ENCODE measurements at regions not wholly inside any gene's neighbourhood (a gene's known extent, or its start where the extent isn't known, plus 50 kb on each side); places are given as distances from the start of the nearest gene placed in this dataset.

DNA sequence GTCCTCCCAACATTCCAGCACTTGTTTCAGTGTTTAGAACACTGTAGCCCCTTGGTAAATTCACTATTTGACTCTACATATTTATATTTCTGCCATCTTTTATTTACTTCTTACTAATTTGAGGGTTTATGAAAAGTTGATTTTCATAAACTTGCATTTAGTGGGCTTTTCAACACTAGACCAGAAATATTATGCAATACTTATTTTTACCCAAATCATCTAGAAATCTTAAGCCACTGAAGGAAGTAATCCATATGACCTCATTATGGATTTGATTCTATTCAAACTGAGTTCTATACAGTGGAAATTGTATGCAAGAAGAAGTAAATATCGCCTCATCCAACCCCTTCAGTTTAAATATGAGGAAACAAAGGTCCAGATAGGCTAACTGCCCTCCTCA, 92.6 kb upstream of the VRK2 start:
- no peak for DNase-seq (ENCODE audit: low read depth)

DNA sequence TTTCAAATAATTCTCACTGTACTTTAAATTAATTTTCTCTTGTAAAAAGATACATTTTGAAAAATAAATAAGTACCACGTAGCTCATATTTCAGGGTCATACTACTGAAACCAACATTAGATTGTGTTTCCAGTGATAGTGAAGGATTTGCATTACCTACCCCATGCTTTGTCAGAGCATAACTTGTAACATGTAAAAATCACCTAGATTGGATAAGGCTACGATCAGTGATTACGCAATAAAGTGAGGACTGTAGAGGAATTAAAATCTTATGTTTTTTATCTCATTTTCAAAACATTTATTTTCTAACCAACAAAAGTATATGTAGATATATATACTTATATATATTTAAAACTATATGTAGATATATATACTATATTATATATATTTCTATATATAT, 89.4 kb upstream of the VRK2 start:
- DNase-seq (ENCODE audit: low read depth) = no peak

DNA sequence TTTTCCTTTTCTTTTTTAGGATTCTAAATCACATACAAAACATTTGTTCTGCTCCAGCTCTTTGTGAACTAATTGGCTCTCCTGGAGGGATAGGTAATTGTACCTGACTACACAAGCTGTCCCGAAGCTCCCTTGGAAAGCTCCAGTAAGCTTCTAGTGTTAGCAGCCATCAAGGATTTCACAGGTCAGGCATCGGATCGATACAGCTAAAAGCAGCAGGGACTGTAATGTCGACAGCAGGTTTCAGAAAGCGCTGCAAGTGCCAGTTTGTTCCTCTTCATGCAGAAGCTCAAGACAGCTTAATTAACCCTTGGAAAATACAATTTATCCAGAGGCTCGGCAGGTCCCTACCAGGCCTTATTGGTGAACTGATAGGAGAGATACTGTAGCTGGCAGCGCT, 87.2 kb upstream of the VRK2 start:
- no peak for DNase-seq (ENCODE audit: low read depth)

DNA sequence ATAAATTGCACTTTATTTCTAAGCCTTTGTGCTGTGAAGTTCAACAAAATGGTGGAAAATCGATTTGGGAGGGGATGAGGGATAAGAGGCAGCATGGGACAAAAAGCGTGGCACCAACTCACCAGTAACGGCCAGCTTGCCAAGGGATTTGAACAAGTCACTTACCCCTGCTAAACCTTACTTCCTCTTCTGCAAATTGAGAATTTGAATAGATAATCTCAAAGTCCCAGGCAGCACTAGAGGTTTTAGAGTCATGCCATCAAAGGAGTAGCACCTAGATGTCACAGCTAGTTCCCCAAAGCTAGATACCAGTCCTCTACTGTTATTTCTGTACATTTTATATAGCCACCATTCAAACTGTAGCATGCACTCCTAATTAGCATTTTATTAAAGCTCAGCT, 83.7 kb upstream of the VRK2 start:
- no peak for DNase-seq (ENCODE audit: low read depth)

DNA sequence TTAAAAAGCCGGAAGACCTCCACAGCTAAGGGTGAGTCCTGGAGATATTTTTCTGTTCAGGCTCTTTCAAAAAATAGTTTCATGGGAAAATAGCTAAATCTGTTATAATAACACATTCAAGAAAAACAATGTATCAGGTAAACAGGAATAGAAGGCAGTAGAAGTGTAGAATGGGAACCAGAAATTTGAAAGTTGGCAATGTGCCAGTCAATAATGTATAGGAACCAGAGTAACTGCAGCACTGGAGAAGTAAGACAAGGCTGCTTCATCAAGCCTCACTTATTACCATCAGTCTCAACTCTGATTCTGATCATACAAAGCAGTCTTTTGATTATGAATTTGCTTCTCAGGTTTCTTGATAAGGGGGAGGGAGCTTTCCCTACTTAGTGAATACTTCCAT, 81.4 kb upstream of the VRK2 start:
- DNase-seq (ENCODE audit: low read depth) = no peak

DNA sequence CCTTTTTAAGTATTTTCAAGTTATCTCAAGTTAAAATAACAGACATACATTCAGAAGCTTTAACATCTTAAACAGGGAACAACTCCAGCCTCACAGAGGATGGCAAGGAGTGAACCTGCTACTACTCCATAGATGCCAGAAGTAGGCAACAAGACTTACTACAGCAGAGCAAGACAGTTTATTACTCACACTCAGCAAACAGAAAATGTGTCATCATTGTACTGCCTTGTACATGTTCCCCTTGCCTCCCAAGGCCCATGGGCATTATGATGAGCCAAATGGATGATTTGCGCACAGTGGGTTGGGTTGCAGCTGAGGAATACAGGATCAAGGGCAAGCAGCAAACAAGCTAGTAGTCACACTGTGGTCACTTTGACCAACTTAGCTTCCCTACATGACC, 80.6 kb upstream of the VRK2 start:
- DNase-seq (ENCODE audit: low read depth) = no peak

DNA sequence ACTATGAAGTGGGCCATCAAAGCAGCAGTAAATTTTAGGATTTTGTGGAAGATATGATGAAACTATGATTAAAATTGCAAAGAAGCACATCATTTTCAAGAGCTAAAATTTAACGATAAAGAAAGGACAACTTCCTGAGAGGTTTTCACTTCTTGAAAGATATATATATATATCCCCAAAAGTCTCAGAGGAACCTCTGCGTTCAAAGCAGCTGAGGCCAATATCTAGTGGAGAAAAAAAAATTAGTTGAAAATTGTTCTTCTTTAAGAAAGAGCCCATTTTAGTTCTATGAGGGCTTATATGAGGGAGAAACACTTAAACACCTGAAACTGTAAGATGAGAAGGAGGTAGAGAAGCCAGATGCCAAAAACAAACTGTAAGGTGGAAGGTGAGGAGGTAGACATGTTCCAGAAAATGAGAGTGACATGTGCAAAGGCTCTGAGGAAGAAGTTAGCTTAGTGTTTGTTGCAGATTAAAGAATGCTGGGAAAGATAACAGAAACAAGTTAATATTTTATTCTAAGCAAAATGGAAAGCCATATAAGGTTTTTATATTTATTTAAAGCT, 72.9 kb upstream of the VRK2 start:
- DNase-seq (ENCODE audit: low read depth) = no peak

DNA sequence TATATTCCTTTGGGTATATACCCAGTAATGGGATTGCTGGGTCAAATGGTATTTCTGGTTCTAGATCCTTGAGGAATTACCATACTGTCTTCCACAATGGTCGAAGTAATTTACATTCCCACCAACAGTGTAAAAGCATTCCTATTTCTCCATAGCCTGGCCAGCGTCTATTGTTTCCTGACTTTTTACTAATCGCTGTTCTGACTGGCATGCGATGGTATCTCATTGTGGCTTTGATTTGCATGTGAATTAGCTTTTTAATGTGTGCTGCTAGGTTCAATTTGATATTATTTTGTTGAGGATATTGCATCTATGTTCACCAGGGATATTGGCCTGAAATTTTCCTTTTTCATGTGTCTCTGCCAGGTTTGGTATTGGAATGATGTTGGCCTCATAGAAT, 67.4 kb upstream of the VRK2 start:
- no peak for DNase-seq (ENCODE audit: low read depth)

DNA sequence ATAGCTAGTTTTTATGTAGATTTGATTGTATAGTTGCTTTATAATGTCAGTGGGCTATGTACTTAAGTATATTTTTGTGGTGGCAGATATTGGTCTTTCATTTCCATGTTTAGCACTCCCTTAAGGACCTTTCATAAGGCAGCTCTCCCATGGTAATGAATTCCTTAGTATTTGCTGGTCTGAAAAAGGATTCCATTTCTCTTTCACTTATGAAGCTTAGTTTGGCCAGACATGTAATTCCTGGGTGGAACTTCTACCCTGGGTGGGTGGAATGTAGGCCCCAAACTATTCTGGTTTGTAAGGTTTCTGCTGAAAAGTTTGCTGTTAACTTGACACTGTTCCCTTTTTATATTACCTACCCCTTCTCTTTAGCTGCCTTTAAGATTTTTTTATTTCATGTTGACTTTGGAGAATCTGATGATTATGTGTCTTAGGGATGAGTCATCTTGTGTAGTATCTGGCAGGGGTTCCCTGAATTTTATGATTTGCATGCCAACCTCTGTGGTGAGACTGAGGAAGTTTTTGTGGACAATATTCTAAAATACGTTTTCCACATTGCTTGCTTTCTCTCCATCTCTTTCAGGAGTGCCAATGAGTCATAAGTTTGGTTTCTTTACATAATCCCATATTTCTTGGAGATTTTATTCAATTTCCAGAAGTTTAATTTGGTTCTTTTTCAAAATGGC, 65.4 kb upstream of the VRK2 start:
- DNase-seq (ENCODE audit: low read depth) = no peak

DNA sequence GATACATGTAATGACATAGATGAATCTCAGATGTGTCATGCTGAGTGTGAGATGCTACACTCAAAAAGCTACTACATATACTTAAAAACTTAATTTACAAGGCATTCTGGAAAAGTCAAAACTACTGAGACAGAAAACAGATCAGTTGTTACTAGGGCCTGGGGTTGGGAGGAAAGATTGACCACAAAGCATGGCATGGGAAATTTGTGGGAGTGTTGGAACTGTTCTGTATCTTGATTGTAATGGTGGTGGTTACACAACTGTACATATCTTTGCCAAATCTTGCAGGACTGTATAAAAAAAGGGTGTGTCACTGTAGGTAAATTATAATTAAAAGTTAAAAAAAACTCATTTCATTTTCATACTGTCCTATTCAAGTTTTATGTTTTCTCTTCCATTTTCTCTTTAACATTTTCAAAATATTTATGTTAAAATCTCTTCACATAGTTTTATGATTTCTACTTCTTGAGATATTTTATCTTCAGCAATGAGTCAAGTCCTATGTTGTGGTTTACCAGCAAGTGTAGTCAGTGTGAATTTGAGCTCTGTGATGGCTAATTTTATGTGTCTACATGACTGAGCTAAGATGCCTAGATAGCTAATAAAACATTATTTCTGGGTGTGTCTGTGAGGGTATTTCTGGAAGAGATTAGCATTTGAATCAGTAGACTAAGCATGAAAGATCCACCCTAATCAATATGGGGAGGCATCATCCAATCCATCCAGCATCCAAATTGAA, 58.6 kb upstream of the VRK2 start:
- DNase-seq (ENCODE audit: low read depth) = no peak

DNA sequence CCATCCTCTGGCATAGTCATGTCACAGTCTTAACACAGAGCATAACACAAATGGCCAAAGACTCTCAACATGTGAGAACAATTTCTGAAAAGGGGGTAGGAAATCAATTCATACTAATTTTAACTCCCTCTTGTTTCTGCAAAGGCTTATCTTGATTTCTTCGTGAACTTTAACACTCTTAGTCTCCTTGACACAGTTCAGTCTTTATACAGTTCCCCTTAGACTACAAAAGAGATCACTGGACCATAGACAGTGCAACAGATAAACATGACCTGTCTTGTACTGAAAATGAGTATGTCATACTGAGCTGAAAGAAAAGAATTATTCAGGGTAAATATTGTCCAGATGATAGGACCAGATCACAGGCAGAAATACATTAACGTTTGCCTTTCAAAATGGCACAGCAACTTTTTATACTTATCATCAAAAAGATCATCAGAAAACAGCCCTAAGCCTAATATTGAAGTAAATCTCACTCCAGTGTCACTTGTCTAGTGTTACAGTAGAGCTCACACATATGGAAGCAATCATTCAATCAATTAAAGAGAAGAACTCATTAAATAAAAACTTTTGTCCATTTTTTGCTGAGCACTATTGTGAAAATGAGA, 56.4 kb upstream of the VRK2 start:
- no peak for DNase-seq (ENCODE audit: low read depth)

Data from stimulated activated CD8-positive, alpha-beta memory T cell treated with anti-CD3 and anti-CD28 coated beads, Interleukin-15, amount 100 ng/mL, for 1 hour (primary cell).